ENCODE measurements at regions not wholly inside any gene's neighbourhood (a gene's known extent, or its start where the extent isn't known, plus 50 kb on each side); places are given as distances from the start of the nearest gene placed in this dataset.

GRCh38 chr14:105864116-105864515, 337.7 kb downstream of the TMEM121 start:
- Histone ChIP-seq H3K79me2 (ENCODE audit: control insufficient read depth, insufficient read depth, low read length) (peaks cover 53% of the 10 kb centered on the region), H3K9ac (ENCODE audit: low read length) (peak overlapping the region; percentile 98), H3K9me3 (ENCODE audit: control extremely low read depth in 1 of 3, control insufficient read depth in 2 of 3, insufficient read depth in 1 of 3, low read length in 2 of 3) (peaks cover 0 to 5% (median 0%) of the 10 kb centered on the region in 3 donors), H3K36me3 (replicated peaks in 1 of 2; ENCODE audit: control extremely low read depth in 1 of 2, control insufficient read depth in 1 of 2, extremely low read depth in 1 of 2, insufficient read depth in 2 of 2, low read length in 1 of 2) (peaks cover 3 to 51% of the 10 kb centered on the region in 2 experiments), H3K4me3 (ENCODE audit: control extremely low read depth in 1 of 5, extremely low read depth in 1 of 5, insufficient read depth in 1 of 5, low read depth in 2 of 5, low read length in 4 of 5) (peak overlapping the region; percentile 99 to 100 (median 99)), H3K27ac (ENCODE audit: low read length in 2 of 2) (peak overlapping the region; percentile 86 to 94), H3K4me2 (replicated peaks; ENCODE audit: low read depth, low read length, poor library complexity, severe bottlenecking) (peak overlapping the region; percentile 72), H3K4me1 (ENCODE audit: control insufficient read depth in 2 of 2, insufficient read depth in 2 of 2, low read length in 2 of 2) (no peaks in the 10 kb centered on the region), H3K27me3 (replicated peaks in 1 of 4; ENCODE audit: control extremely low read depth in 1 of 4, control insufficient read depth in 3 of 4, insufficient read depth in 4 of 4, low read length in 3 of 4) (no peaks in the 10 kb centered on the region), H2AFZ (ENCODE audit: insufficient read depth, low read depth, low read length, poor library complexity, severe bottlenecking) (no peak overlapping the region), H4K20me1 (ENCODE audit: control insufficient read depth, insufficient read depth, low read length, poor library complexity, severe bottlenecking) (peaks cover 48% of the 10 kb centered on the region)
- WGBS (ENCODE audit: insufficient coverage) = 0% methylated on average over 1 of the region's 13 CpGs
- H3K4me3 Mint-ChIP-seq = peak overlapping the region; percentile 98
- ChIA-PET POLR2A (interaction anchor here (0.6 to 6.2 kb wide), 8 partner anchors 17 to 510 kb away, joined by 3 to 97 read pairs (median 4); no protein-coding TSS in a partner anchor), CTCF (no interaction called here)
- H3K27me3 Mint-ChIP-seq = no peaks in the 10 kb centered on the region
- DNase-seq (no peak), ATAC-seq (ENCODE audit: low read depth) (no peak)
- no peaks in the 10 kb centered on the region for H3K4me1 Mint-ChIP-seq
- peak overlapping the region; percentile 98 for H3K27ac Mint-ChIP-seq
- TF ChIP-seq CTCF (IDR thresholded peaks at IDR 0.05) (no peak), EZH2 (IDR thresholded peaks at IDR 0.05; ENCODE audit: borderline replicate concordance, insufficient read depth, low read depth, low read length, poor library complexity, severe bottlenecking) (no peak)
- no peaks in the 10 kb centered on the region for H3K9me3 Mint-ChIP-seq (ENCODE audit: insufficient read depth)
- intact Hi-C loops (cut with micrococcal nuclease) = loop anchor here (5.0 kb wide), 1 partner anchor 33 kb away; no protein-coding TSS in a partner anchor

- Histone ChIP-seq H3K9ac (ENCODE audit: low read length) (peak overlapping the region; percentile 98), H3K36me3 (replicated peaks in 1 of 2; ENCODE audit: control extremely low read depth in 1 of 2, control insufficient read depth in 1 of 2, extremely low read depth in 1 of 2, insufficient read depth in 2 of 2, low read length in 1 of 2) (peaks cover 3 to 45% of the 10 kb centered on the region in 2 experiments), H3K4me2 (replicated peaks; ENCODE audit: low read depth, low read length, poor library complexity, severe bottlenecking) (peak overlapping the region; percentile 72), H3K9me3 (ENCODE audit: control extremely low read depth in 1 of 3, control insufficient read depth in 2 of 3, insufficient read depth in 1 of 3, low read length in 2 of 3) (peaks cover 0 to 4% (median 0%) of the 10 kb centered on the region in 3 donors), H3K27ac (ENCODE audit: low read length in 2 of 2) (peak overlapping the region in 1 of 2 donors; percentile 94), H3K79me2 (ENCODE audit: control insufficient read depth, insufficient read depth, low read length) (peaks cover 47% of the 10 kb centered on the region), H2AFZ (ENCODE audit: insufficient read depth, low read depth, low read length, poor library complexity, severe bottlenecking) (no peak overlapping the region), H3K4me3 (ENCODE audit: control extremely low read depth in 1 of 5, extremely low read depth in 1 of 5, insufficient read depth in 1 of 5, low read depth in 2 of 5, low read length in 4 of 5) (peak overlapping the region; percentile 99 to 100 (median 99)), H3K4me1 (ENCODE audit: control insufficient read depth in 2 of 2, insufficient read depth in 2 of 2, low read length in 2 of 2) (no peaks in the 10 kb centered on the region), H4K20me1 (ENCODE audit: control insufficient read depth, insufficient read depth, low read length, poor library complexity, severe bottlenecking) (peaks cover 41% of the 10 kb centered on the region), H3K27me3 (replicated peaks in 1 of 4; ENCODE audit: control extremely low read depth in 1 of 4, control insufficient read depth in 3 of 4, insufficient read depth in 4 of 4, low read length in 3 of 4) (no peaks in the 10 kb centered on the region)
- H3K27ac Mint-ChIP-seq = peak overlapping the region; percentile 98
- intact Hi-C loops (cut with micrococcal nuclease) = loop anchor here (5.0 kb wide), 1 partner anchor 33 kb away; no protein-coding TSS in a partner anchor
- H3K4me1 Mint-ChIP-seq = no peaks in the 10 kb centered on the region
- ChIA-PET POLR2A (interaction anchor here (0.6 to 1.1 kb wide), 3 partner anchors 16 to 52 kb away, joined by 3 to 5 read pairs (median 3); no protein-coding TSS in a partner anchor), CTCF (no interaction called here)
- no peak for ATAC-seq (ENCODE audit: low read depth)
- TF ChIP-seq EZH2 (IDR thresholded peaks at IDR 0.05; ENCODE audit: borderline replicate concordance, insufficient read depth, low read depth, low read length, poor library complexity, severe bottlenecking) = no peak
- no peak for DNase-seq
- H3K27me3 Mint-ChIP-seq = no peaks in the 10 kb centered on the region
- H3K4me3 Mint-ChIP-seq = peak overlapping the region; percentile 98
- no CpG with 5 or more reads among the region's 19 CpGs for WGBS (ENCODE audit: insufficient coverage)
- H3K9me3 Mint-ChIP-seq (ENCODE audit: insufficient read depth) = no peaks in the 10 kb centered on the region
These were observed 338.4 kb downstream of the TMEM121 start for GRCh38 chr14:105864651-105865265.
